IMR-90 (cell line): ENCODE measurements at regions not wholly inside any gene's neighbourhood (a gene's known extent, or its start where the extent isn't known, plus 50 kb on each side); places are given as distances from the start of the nearest gene placed in this dataset.

Experiments used
- ATAC-seq: fragments of 200-7000 bp; cut with Tn5 transposase; 2 replicates; pipeline ENCODE4 v1.9.1; 2020; ENCODE audit warnings: low read depth, mild to moderate bottlenecking, moderate library complexity
- BruUV-seq: library from RNA; stranded (reverse); fragments of 400-500 nt; replicated peaks from 2 replicates; lab custom pipeline; 2021; lab: Mats Ljungman, UMichigan
- CTCF ChIA-PET: fragments of 300-600 bp; formaldehyde crosslinking; extraction: SDS; loops from one replicate; lab custom pipeline; 2021; ENCODE audit warnings: antibody characterized with exemption; lab: Yijun Ruan, JAX
- POLR2A ChIA-PET: fragments of 300-600 bp; sonication (Branson Sonifier 250); formaldehyde crosslinking; loops from one replicate; lab custom pipeline; 2022; ENCODE audit warnings: antibody characterized with exemption; ENCODE audit not compliant: unreplicated experiment; lab: Charles Lee
- DNase-seq: peaks from one replicate; pipeline ENCODE4 v3.0.0; 2013
- H2AFZ ChIP-seq: replicated peaks from 2 replicates; pipeline ENCODE3; 2013; ENCODE audit warnings: low read length, mild to moderate bottlenecking; ENCODE audit not compliant: poor library complexity
- H2AK5ac ChIP-seq: 2 replicates; pipeline ENCODE4 v1.6.1; 2013; ENCODE audit warnings: low read depth, low read length, inconsistent platforms
- H2AK9ac ChIP-seq: replicated peaks from 2 replicates; pipeline ENCODE3; 2013; ENCODE audit warnings: mild to moderate bottlenecking, low read depth, low read length, moderate library complexity; ENCODE audit not compliant: poor library complexity
- H2BK120ac ChIP-seq: 2 replicates; pipeline ENCODE4 v1.6.1; 2013; ENCODE audit warnings: low read depth, low read length, inconsistent platforms
- H2BK15ac ChIP-seq: 3 replicates; pipeline ENCODE4 v1.6.1; 2013; ENCODE audit warnings: low read depth, low read length, inconsistent platforms
- H2BK20ac ChIP-seq: 2 replicates; pipeline ENCODE4 v1.6.1; 2013; ENCODE audit warnings: low read depth, mild to moderate bottlenecking, inconsistent platforms, low read length, moderate library complexity
- H2BK5ac ChIP-seq: 2 replicates; pipeline ENCODE4 v1.6.1; 2013; ENCODE audit warnings: mild to moderate bottlenecking, low read depth, low read length, inconsistent platforms; ENCODE audit not compliant: poor library complexity, severe bottlenecking
- H3K14ac ChIP-seq: replicated peaks from 2 replicates; pipeline ENCODE4 v1.6.1; 2013; ENCODE audit warnings: low read depth, low read length, inconsistent platforms
- H3K18ac ChIP-seq: 2 replicates; pipeline ENCODE4 v1.6.1; 2013; ENCODE audit warnings: low read depth, low read length, control low read depth
- H3K23ac ChIP-seq: 2 replicates; pipeline ENCODE4 v1.6.1; 2013; ENCODE audit warnings: low read depth, low read length, inconsistent platforms
- H3K27ac ChIP-seq: 2 replicates; pipeline ENCODE4 v1.5.1; 2013; ENCODE audit warnings: mild to moderate bottlenecking, control low read depth, low read length; ENCODE audit not compliant: insufficient read depth
- H3K27me3 ChIP-seq: 2 replicates; pipeline ENCODE4 v1.6.1; 2013; ENCODE audit warnings: low read length; ENCODE audit not compliant: control insufficient read depth, insufficient read depth
- H3K36me3 ChIP-seq: 2 replicates; pipeline ENCODE4 v1.6.1; 2013; ENCODE audit warnings: low read length, mixed read lengths; ENCODE audit not compliant: control insufficient read depth, insufficient read depth
- H3K4ac ChIP-seq: 2 replicates; pipeline ENCODE4 v1.6.1; 2013; ENCODE audit warnings: low read depth, low read length, inconsistent platforms
- H3K4me1 ChIP-seq: 2 replicates; pipeline ENCODE4 v1.6.1; 2013; ENCODE audit warnings: low read length, mixed read lengths; ENCODE audit not compliant: control insufficient read depth, insufficient read depth
- H3K4me2 ChIP-seq: 2 replicates; pipeline ENCODE4 v1.6.1; 2013; ENCODE audit warnings: low read depth, mild to moderate bottlenecking, control low read depth, low read length, moderate library complexity
- H3K4me3 ChIP-seq: 2 replicates; pipeline ENCODE4 v1.5.1; 2013; ENCODE audit warnings: low read depth, mild to moderate bottlenecking, control low read depth, low read length, moderate library complexity; ENCODE audit not compliant: insufficient read depth
- H3K56ac ChIP-seq: 2 replicates; pipeline ENCODE4 v1.6.1; 2013; ENCODE audit warnings: low read length, inconsistent platforms; ENCODE audit not compliant: insufficient read depth; ENCODE audit errors: extremely low read depth
- H3K79me1 ChIP-seq, 2 experiments: 2 replicates each; pipeline ENCODE4 v1.6.1; 2013; ENCODE audit warnings: low read length in 2 of 2, inconsistent platforms in 1 of 2, low read depth in 1 of 2
- H3K9ac ChIP-seq: 2 replicates; pipeline ENCODE4 v1.6.1; 2013; ENCODE audit warnings: low read depth, low read length, control low read depth
- H3K9me1 ChIP-seq: 2 replicates; pipeline ENCODE4 v1.6.1; 2013; ENCODE audit warnings: low read length, inconsistent platforms; ENCODE audit not compliant: insufficient read depth
- H3K9me3 ChIP-seq: 2 replicates; pipeline ENCODE4 v1.6.1; 2013; ENCODE audit warnings: low read length; ENCODE audit not compliant: control insufficient read depth, insufficient read depth
- H4K20me1 ChIP-seq: 2 replicates; pipeline ENCODE4 v1.6.1; 2013; ENCODE audit warnings: low read length, inconsistent platforms; ENCODE audit not compliant: insufficient read depth
- H4K5ac ChIP-seq: 2 replicates; pipeline ENCODE4 v1.6.1; 2013; ENCODE audit warnings: mild to moderate bottlenecking, low read depth, low read length, control low read depth
- H4K8ac ChIP-seq, 2 experiments: 2 replicates each; pipeline ENCODE4 v1.6.1; 2013; ENCODE audit warnings: low read depth in 2 of 2, low read length in 2 of 2, control low read depth in 1 of 2, inconsistent platforms in 1 of 2
- H4K91ac ChIP-seq: 2 replicates; pipeline ENCODE4 v1.6.1; 2013; ENCODE audit warnings: low read depth, low read length, inconsistent platforms; ENCODE audit not compliant: insufficient read depth
- BHLHE40 ChIP-seq: fragments of 150-350 bp; IDR thresholded peaks from 2 replicates; pipeline ENCODE4 v1.6.1; 2016; ENCODE audit warnings: mild to moderate bottlenecking, low read depth, low read length
- MXI1 ChIP-seq: IDR thresholded peaks from 2 replicates; pipeline ENCODE4 v1.6.1; 2012; ENCODE audit warnings: low read depth, mild to moderate bottlenecking, low read length, moderate library complexity, borderline replicate concordance
- RCOR1 ChIP-seq: IDR thresholded peaks from 2 replicates; pipeline ENCODE4 v1.6.1; 2012; ENCODE audit warnings: mild to moderate bottlenecking, low read length, improper control_type of control experiment; ENCODE audit not compliant: insufficient replicate concordance
- SMC3 ChIP-seq: fragments of 150-350 bp; IDR thresholded peaks from 2 replicates; pipeline ENCODE4 v1.6.1; 2016; ENCODE audit warnings: low read depth, mild to moderate bottlenecking, antibody characterized with exemption, low read length, moderate library complexity
- WGBS, 2 experiments: methylation state at CpG; one replicate each; pipeline versions ENCODE4 v1.1.5 to v1.1.7; 2013; ENCODE audit warnings: missing lambda C conversion rate in 2 of 2; ENCODE audit not compliant: insufficient read length in 1 of 2; ENCODE audit errors: extremely low coverage in 2 of 2; 5-methylcytosine and 5-hydroxymethylcytosine counted together
- dilution Hi-C: fragments of 300-500 bp; cut with HindIII; formaldehyde crosslinking; loops from one replicate; pipeline ENCODE4 v1.14.3; 2018; ENCODE audit warnings: low sequenced_read_pairs; ENCODE audit not compliant: unreplicated experiment
- in situ Hi-C: fragments of 300-500 bp; cut with MboI; formaldehyde crosslinking; loops from 3 replicates; pipeline ENCODE4 v1.14.3; 2019; ENCODE audit warnings: low sequenced_read_pairs, inconsistent platforms, mixed read lengths
- intact Hi-C: fragments of 100-400 bp; cut with micrococcal nuclease; formaldehyde crosslinking; loops from 2 replicates; pipeline ENCODE4 v1.10.0; 2022
- TF ChIP-seq, protein P1 (sequence below): fragments of 150-350 bp; IDR thresholded peaks from 2 replicates; pipeline ENCODE4 v1.6.1; 2017; ENCODE audit warnings: mild to moderate bottlenecking, antibody characterized with exemption, low read length, low read depth
- TF ChIP-seq, protein P2 (sequence below): conservative IDR thresholded peaks from 2 replicates; pipeline ENCODE4 v1.5.1; 2012; ENCODE audit warnings: mild to moderate bottlenecking, low read depth, low read length, improper control_type of control experiment

- H3K36me3 ChIP-seq = no peaks in the 10 kb centered on the region
- no TSS peak for BruUV-seq
- ATAC-seq = no peak
Measured at GRCh38 chr2:236934166-236934565, 151.5 kb upstream of the COPS8 start.

More at GRCh38 chr2:236934166-236934565, 151.5 kb upstream of the COPS8 start:
- Histone ChIP-seq H3K23ac (no peak overlapping the region), H3K9me1 (no peaks in the 10 kb centered on the region), H3K4ac (no peak overlapping the region), H3K4me3 (no peak overlapping the region), H3K9me3 (no peaks in the 10 kb centered on the region), H2AK9ac (no peak overlapping the region), H4K91ac (no peak overlapping the region), H4K5ac (no peak overlapping the region), H3K56ac (no peak overlapping the region), H3K14ac (no peak overlapping the region), H2BK15ac (no peak overlapping the region), H2AFZ (no peak overlapping the region), H3K4me1 (no peaks in the 10 kb centered on the region), H2AK5ac (no peak overlapping the region), H2BK20ac (no peak overlapping the region), H3K27ac (no peak overlapping the region), H4K8ac (no peak overlapping the region), H3K9ac (no peak overlapping the region), H4K20me1 (no peaks in the 10 kb centered on the region), H3K18ac (no peak overlapping the region), H3K4me2 (no peak overlapping the region), H3K27me3 (peaks cover 15% of the 10 kb centered on the region), H2BK5ac (no peak overlapping the region), H3K79me1 (no peaks in the 10 kb centered on the region), H2BK120ac (no peak overlapping the region)
- POLR2A ChIA-PET = no interaction called here
- CTCF ChIA-PET = no interaction called here
- TF ChIP-seq BHLHE40 = no peak
- no peak for TF ChIP-seq RCOR1
- TF ChIP-seq MXI1 = no peak
- TF ChIP-seq, protein P1, sequence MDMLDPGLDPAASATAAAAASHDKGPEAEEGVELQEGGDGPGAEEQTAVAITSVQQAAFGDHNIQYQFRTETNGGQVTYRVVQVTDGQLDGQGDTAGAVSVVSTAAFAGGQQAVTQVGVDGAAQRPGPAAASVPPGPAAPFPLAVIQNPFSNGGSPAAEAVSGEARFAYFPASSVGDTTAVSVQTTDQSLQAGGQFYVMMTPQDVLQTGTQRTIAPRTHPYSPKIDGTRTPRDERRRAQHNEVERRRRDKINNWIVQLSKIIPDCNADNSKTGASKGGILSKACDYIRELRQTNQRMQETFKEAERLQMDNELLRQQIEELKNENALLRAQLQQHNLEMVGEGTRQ = no peak
- TF ChIP-seq, protein P2, sequence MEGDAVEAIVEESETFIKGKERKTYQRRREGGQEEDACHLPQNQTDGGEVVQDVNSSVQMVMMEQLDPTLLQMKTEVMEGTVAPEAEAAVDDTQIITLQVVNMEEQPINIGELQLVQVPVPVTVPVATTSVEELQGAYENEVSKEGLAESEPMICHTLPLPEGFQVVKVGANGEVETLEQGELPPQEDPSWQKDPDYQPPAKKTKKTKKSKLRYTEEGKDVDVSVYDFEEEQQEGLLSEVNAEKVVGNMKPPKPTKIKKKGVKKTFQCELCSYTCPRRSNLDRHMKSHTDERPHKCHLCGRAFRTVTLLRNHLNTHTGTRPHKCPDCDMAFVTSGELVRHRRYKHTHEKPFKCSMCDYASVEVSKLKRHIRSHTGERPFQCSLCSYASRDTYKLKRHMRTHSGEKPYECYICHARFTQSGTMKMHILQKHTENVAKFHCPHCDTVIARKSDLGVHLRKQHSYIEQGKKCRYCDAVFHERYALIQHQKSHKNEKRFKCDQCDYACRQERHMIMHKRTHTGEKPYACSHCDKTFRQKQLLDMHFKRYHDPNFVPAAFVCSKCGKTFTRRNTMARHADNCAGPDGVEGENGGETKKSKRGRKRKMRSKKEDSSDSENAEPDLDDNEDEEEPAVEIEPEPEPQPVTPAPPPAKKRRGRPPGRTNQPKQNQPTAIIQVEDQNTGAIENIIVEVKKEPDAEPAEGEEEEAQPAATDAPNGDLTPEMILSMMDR = no peak
- no peak for TF ChIP-seq SMC3
- WGBS, 2 experiments = no CpG with 5 or more reads among the region's 6 CpGs
- in situ Hi-C loops (no loop called here), intact Hi-C loops (no loop called here), dilution Hi-C loops (no loop called here)
- DNase-seq = no peak
